ENCODE measurements at regions not wholly inside any gene's neighbourhood (a gene's known extent, or its start where the extent isn't known, plus 50 kb on each side); places are given as distances from the start of the nearest gene placed in this dataset.

GRCh38 chr2:157122776-157123175 lies 134.7 kb upstream of the GALNT5 start:
- under 1% methylated on average over 6 of the region's 6 CpGs for WGBS (ENCODE audit: low lambda C conversion rate)
- no TSS peak for BruUV-seq (replicated peaks)
- Histone ChIP-seq H3K4me1 (ENCODE audit: insufficient read depth, low read length) (no peaks in the 10 kb centered on the region), H3K27ac (ENCODE audit: extremely low read length, insufficient read depth, low read length) (no peak overlapping the region), H3K9me3 (ENCODE audit: low read length) (peaks cover 8% of the 10 kb centered on the region; the same call in 1 of the 2 replicates), H3K79me2 (ENCODE audit: insufficient read depth, low read length) (no peaks in the 10 kb centered on the region), H3K4me2 (ENCODE audit: low read depth, low read length) (no peak overlapping the region), H3K9ac (ENCODE audit: insufficient read depth, low read depth, low read length) (no peak overlapping the region), H4K20me1 (ENCODE audit: insufficient read depth, low read length) (no peaks in the 10 kb centered on the region), H3K36me3 (replicated peaks in 1 of 2; ENCODE audit: control insufficient read depth in 1 of 2, insufficient read depth in 2 of 2, low read length in 2 of 2) (no peaks in the 10 kb centered on the region), H3K27me3 (ENCODE audit: control insufficient read depth in 1 of 2, insufficient read depth in 2 of 2, low read length in 2 of 2) (no peaks in the 10 kb centered on the region), H2AFZ (ENCODE audit: low read length) (no peak overlapping the region), H3K4me3 (replicated peaks in 1 of 3; ENCODE audit: insufficient read depth in 1 of 3, low read depth in 2 of 3, low read length in 3 of 3) (no peak overlapping the region)
- ChIA-PET CTCF (ENCODE audit: low intra/inter-chr PET ratio, low total read pairs) (no interaction called here), POLR2A (no interaction called here)
- ATAC-seq (no peak), FAIRE-seq (no peak), DNase-seq (ENCODE audit: low spot score) (no peak)
- in situ Hi-C loops (cut with HindIII; ENCODE audit: extremely low pct_ligation_motif_present, low pct_unique_long_range_greater_than_20kb): no loop called here
- TF ChIP-seq TRAFD1 (CRISPR knock-in tag; IDR thresholded peaks at IDR 0.05; ENCODE audit: borderline replicate concordance): no peak
- TF ChIP-seq GATAD1 (CRISPR knock-in tag; IDR thresholded peaks at IDR 0.05): no peak
- intact Hi-C loops (cut with micrococcal nuclease; ENCODE audit: unreplicated experiment): no loop called here

DNA sequence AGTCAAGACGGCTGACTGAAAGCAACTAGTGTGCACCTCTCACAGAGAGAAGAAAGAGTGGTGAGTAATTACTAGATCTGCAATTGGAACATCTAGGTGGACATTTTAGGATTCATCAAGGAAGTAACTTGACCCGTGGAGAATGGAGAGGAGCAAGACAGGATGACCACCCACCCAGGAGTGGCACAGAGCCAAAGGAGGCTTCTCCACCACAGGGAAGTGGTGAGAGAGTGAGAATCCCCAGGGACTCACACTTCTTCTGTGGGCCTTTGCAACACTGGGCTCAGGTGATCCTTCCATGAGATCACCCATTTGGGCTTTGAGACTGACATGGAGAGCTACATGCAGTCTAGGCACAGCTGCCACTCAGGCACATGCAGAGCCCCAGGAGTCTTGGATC lies 132.8 kb upstream of the GALNT5 start:
- no peak overlapping the region for H3K4me2 ChIP-seq (ENCODE audit: low read depth, low read length)
- POLR2A ChIA-PET: no interaction called here
- H3K9me3 ChIP-seq (ENCODE audit: low read length): peaks cover 8% of the 10 kb centered on the region; the same call in 1 of the 2 replicates
- in situ Hi-C loops (cut with HindIII; ENCODE audit: extremely low pct_ligation_motif_present, low pct_unique_long_range_greater_than_20kb) (no loop called here), intact Hi-C loops (cut with micrococcal nuclease; ENCODE audit: unreplicated experiment) (no loop called here)
- no peaks in the 10 kb centered on the region for H3K27me3 ChIP-seq (ENCODE audit: control insufficient read depth in 1 of 2, insufficient read depth in 2 of 2, low read length in 2 of 2)
- no peak overlapping the region for H3K27ac ChIP-seq (ENCODE audit: extremely low read length, insufficient read depth, low read length)
- CTCF ChIA-PET (ENCODE audit: low intra/inter-chr PET ratio, low total read pairs): no interaction called here
- H3K4me1 ChIP-seq (ENCODE audit: insufficient read depth, low read length): no peaks in the 10 kb centered on the region
- no peaks in the 10 kb centered on the region for H3K79me2 ChIP-seq (ENCODE audit: insufficient read depth, low read length)
- H2AFZ ChIP-seq (ENCODE audit: low read length): no peak overlapping the region
- no peak overlapping the region for H3K9ac ChIP-seq (ENCODE audit: insufficient read depth, low read depth, low read length)
- no peak overlapping the region for H3K4me3 ChIP-seq (replicated peaks in 1 of 3; ENCODE audit: insufficient read depth in 1 of 3, low read depth in 2 of 3, low read length in 3 of 3)
- H4K20me1 ChIP-seq (ENCODE audit: insufficient read depth, low read length): no peaks in the 10 kb centered on the region
- 0% methylated on average over 2 of the region's 2 CpGs for WGBS (ENCODE audit: low lambda C conversion rate)
- DNase-seq (ENCODE audit: low spot score): no peak
- H3K36me3 ChIP-seq (replicated peaks in 1 of 2; ENCODE audit: control insufficient read depth in 1 of 2, insufficient read depth in 2 of 2, low read length in 2 of 2): no peaks in the 10 kb centered on the region
- no peak for ATAC-seq
- BruUV-seq (replicated peaks): no TSS peak
- no peak for FAIRE-seq
- no peak for TF ChIP-seq JUNB (CRISPR knock-in tag; IDR thresholded peaks at IDR 0.05; ENCODE audit: borderline replicate concordance)
- TF ChIP-seq, protein P1, sequence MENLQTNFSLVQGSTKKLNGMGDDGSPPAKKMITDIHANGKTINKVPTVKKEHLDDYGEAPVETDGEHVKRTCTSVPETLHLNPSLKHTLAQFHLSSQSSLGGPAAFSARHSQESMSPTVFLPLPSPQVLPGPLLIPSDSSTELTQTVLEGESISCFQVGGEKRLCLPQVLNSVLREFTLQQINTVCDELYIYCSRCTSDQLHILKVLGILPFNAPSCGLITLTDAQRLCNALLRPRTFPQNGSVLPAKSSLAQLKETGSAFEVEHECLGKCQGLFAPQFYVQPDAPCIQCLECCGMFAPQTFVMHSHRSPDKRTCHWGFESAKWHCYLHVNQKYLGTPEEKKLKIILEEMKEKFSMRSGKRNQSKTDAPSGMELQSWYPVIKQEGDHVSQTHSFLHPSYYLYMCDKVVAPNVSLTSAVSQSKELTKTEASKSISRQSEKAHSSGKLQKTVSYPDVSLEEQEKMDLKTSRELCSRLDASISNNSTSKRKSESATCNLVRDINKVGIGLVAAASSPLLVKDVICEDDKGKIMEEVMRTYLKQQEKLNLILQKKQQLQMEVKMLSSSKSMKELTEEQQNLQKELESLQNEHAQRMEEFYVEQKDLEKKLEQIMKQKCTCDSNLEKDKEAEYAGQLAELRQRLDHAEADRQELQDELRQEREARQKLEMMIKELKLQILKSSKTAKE (CRISPR knock-in tag; IDR thresholded peaks at IDR 0.05; ENCODE audit: borderline replicate concordance): no peak
- TF ChIP-seq MIER3 (CRISPR knock-in tag; IDR thresholded peaks at IDR 0.05; ENCODE audit: borderline replicate concordance): no peak
- no peak for TF ChIP-seq ZNF839 (CRISPR knock-in tag; IDR thresholded peaks at IDR 0.05; ENCODE audit: borderline replicate concordance)
- TF ChIP-seq MTA3 (CRISPR knock-in tag; IDR thresholded peaks at IDR 0.05): no peak
- no peak for TF ChIP-seq ZNF660 (CRISPR knock-in tag; IDR thresholded peaks at IDR 0.05; ENCODE audit: borderline replicate concordance, low read depth)
- no peak for TF ChIP-seq GATAD1 (CRISPR knock-in tag; IDR thresholded peaks at IDR 0.05)
- no peak for TF ChIP-seq RBM39 (IDR thresholded peaks at IDR 0.05; ENCODE audit: low read depth, low read length, poor library complexity, severe bottlenecking)
- no peak for TF ChIP-seq ARNTL (CRISPR knock-in tag; IDR thresholded peaks at IDR 0.05)
- TF ChIP-seq, protein P2, sequence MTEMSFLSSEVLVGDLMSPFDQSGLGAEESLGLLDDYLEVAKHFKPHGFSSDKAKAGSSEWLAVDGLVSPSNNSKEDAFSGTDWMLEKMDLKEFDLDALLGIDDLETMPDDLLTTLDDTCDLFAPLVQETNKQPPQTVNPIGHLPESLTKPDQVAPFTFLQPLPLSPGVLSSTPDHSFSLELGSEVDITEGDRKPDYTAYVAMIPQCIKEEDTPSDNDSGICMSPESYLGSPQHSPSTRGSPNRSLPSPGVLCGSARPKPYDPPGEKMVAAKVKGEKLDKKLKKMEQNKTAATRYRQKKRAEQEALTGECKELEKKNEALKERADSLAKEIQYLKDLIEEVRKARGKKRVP (CRISPR knock-in tag; IDR thresholded peaks at IDR 0.05): no peak
- no peak for TF ChIP-seq SMC3 (IDR thresholded peaks at IDR 0.05; ENCODE audit: low read length)
- no peak for TF ChIP-seq TCF7 (IDR thresholded peaks at IDR 0.05; ENCODE audit: low read depth)
- TF ChIP-seq ZNF232 (CRISPR knock-in tag; IDR thresholded peaks at IDR 0.05; ENCODE audit: borderline replicate concordance): no peak

All from HepG2 (cell line).